Spleen (tissue), 7 donors: ENCODE measurements at regions not wholly inside any gene's neighbourhood (a gene's known extent, or its start where the extent isn't known, plus 50 kb on each side); places are given as distances from the start of the nearest gene placed in this dataset.

Experiments
- CTCF ChIP-seq, 11 experiments: fragments of 200-600 bp in 7 of 11; fragments of 450-650 bp in 4 of 11; sonication (generic) in 4 of 11; IDR thresholded peaks in 8 of 11; conservative IDR thresholded peaks in 3 of 11; 1 replicate in 7 of 11; 2 replicates in 4 of 11; pipeline versions ENCODE4 v1.4.0 to v1.8.0; 2016 to 2021; ENCODE audit warnings: antibody characterized with exemption in 11 of 11, inconsistent platforms in 4 of 11, mild to moderate bottlenecking in 1 of 11
- POLR2AphosphoS5 ChIP-seq, 3 donors: sonication (generic); formaldehyde crosslinking; IDR thresholded peaks; one replicate each; pipeline ENCODE4 v1.5.1; 2017; ENCODE audit warnings: antibody characterized with exemption in 3 of 3
- donor health status: DM: no; HTN: no; CAD: no; lungs with moderate emphysema.
- donor health status: DM: no; HTN: no; CAD: no.
- donor health status: DM: no; HTN: no; CAD: no.

GRCh38 chr1:203422116-203422515 lies 53.5 kb upstream of the PRELP start:
- TF ChIP-seq CTCF (IDR thresholded peaks at IDR 0.05 in 8 of 11, conservative IDR thresholded peaks at IDR 0.05 in 3 of 11), result no peak
- TF ChIP-seq POLR2AphosphoS5 (IDR thresholded peaks at IDR 0.05), result no peak
